H1 (cell line): ENCODE measurements at regions not wholly inside any gene's neighbourhood (a gene's known extent, or its start where the extent isn't known, plus 50 kb on each side); places are given as distances from the start of the nearest gene placed in this dataset.

Experiments
- BACH1 ChIP-seq: IDR thresholded peaks from 2 replicates; pipeline ENCODE4 v1.6.1; 2012; ENCODE audit warnings: low read length, improper control_type of control experiment
- KDM1A ChIP-seq: fragments of 200-600, 300-600 bp; sonication (generic); IDR thresholded peaks from 2 replicates; pipeline ENCODE4 v1.7.1; 2016; ENCODE audit warnings: mild to moderate bottlenecking, low read length, borderline replicate concordance
- POLR2A ChIP-seq, 2 experiments: IDR thresholded peaks; 1 replicate in 1 of 2; 2 replicates in 1 of 2; pipeline ENCODE4 v1.6.1; 2011; ENCODE audit warnings: low read depth in 2 of 2, low read length in 2 of 2, mild to moderate bottlenecking in 2 of 2; ENCODE audit errors: control extremely low read depth in 1 of 2
- POLR2AphosphoS5 ChIP-seq: IDR thresholded peaks from 2 replicates; pipeline ENCODE4 v1.6.1; 2011; ENCODE audit warnings: low read depth, low read length
- TBP ChIP-seq: IDR thresholded peaks from 2 replicates; pipeline ENCODE4 v1.6.1; 2011; ENCODE audit warnings: low read depth, low read length, improper control_type of control experiment
- TF ChIP-seq, protein P1 (sequence below): IDR thresholded peaks from 2 replicates; pipeline ENCODE4 v1.6.1; 2011; ENCODE audit warnings: low read depth, mild to moderate bottlenecking, low read length; ENCODE audit not compliant: insufficient read depth

GRCh38 chr17:33438578-33438977 is 145.5 kb upstream of the ASIC2 start (continued):
- no peak for TF ChIP-seq TBP
- TF ChIP-seq BACH1 = no peak
- TF ChIP-seq, protein P1, sequence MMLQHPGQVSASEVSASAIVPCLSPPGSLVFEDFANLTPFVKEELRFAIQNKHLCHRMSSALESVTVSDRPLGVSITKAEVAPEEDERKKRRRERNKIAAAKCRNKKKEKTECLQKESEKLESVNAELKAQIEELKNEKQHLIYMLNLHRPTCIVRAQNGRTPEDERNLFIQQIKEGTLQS = no peak
- TF ChIP-seq POLR2A (IDR thresholded peaks at IDR 0.05; ENCODE audit: control extremely low read depth in 1 of 2, low read depth in 2 of 2, low read length in 2 of 2) = no peak
- TF ChIP-seq POLR2AphosphoS5 = no peak
- no peak for TF ChIP-seq KDM1A
